ENCODE measurements at regions not wholly inside any gene's neighbourhood (a gene's known extent, or its start where the extent isn't known, plus 50 kb on each side); places are given as distances from the start of the nearest gene placed in this dataset.

DNA sequence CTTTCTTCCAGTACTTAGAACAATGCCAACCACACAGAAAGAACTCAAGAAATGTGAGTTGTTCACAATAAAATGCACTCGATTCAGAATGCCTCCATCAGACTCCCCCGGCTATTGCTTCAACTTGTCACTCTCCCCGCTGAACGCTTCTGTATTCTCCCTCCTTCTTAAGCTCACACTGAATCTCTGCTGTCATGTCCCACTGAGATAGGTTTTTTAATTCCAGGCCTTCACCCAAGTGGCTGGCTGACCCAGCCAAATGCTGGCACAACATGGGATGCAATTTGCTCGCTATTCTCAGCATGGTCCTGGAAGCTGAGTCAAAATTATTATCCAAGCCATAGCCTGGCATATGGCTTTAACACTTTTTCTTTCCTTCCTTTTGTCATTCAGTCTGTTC is 76.8 kb upstream of the SERP2 start:
- no peak overlapping the region for H2BK12ac ChIP-seq (ENCODE audit: low read depth, low read length)
- H3K27ac ChIP-seq (ENCODE audit: low read depth, low read length): no peak overlapping the region
- H2AK5ac ChIP-seq (ENCODE audit: low read depth, low read length): no peak overlapping the region
- 85% methylated on average over 5 of the region's 5 CpGs; no CpG with 5 or more reads in 1 of the 2 experiments for WGBS, 2 experiments (ENCODE audit: extremely low coverage in 1 of 2, insufficient coverage in 1 of 2, insufficient read length in 1 of 2, insufficient replicate concordance in 2 of 2, low coverage in 1 of 2, low lambda C conversion rate in 2 of 2, missing lambda C conversion rate in 1 of 2)
- no peak overlapping the region for H3K4me2 ChIP-seq (ENCODE audit: insufficient read depth in 1 of 2, low read depth in 2 of 2, low read length in 2 of 2)
- no peak overlapping the region for H2BK20ac ChIP-seq (ENCODE audit: low read length)
- FAIRE-seq (no peak), DNase-seq (ENCODE audit: low read depth in 1 of 2, low spot score in 2 of 2) (no peak)
- no peaks in the 10 kb centered on the region for H3K27me3 ChIP-seq (replicated peaks in 1 of 4; ENCODE audit: control insufficient read depth in 3 of 4, extremely low read depth in 1 of 4, insufficient read depth in 3 of 4, low read length in 3 of 4)
- no peak overlapping the region for H3K14ac ChIP-seq (ENCODE audit: insufficient read length)
- H3K79me1 ChIP-seq (ENCODE audit: low read depth, low read length): no peaks in the 10 kb centered on the region
- no peak overlapping the region for H3K4me3 ChIP-seq (ENCODE audit: extremely low read depth in 1 of 4, insufficient read depth in 2 of 4, low read depth in 3 of 4, low read length in 4 of 4)
- H3K23me2 ChIP-seq (ENCODE audit: low read depth, low read length): no peaks in the 10 kb centered on the region
- POLR2A ChIA-PET (ENCODE audit: partially characterized antibody): no interaction called here
- H4K91ac ChIP-seq (replicated peaks; ENCODE audit: insufficient read length, low read length): no peak overlapping the region
- H3K4me1 ChIP-seq (replicated peaks in 1 of 4; ENCODE audit: control insufficient read depth in 3 of 4, insufficient read depth in 4 of 4, low read length in 3 of 4): no peaks in the 10 kb centered on the region
- H3K4ac ChIP-seq (replicated peaks; ENCODE audit: insufficient read length, low read depth, low read length): no peak overlapping the region
- H4K20me1 ChIP-seq (replicated peaks in 1 of 2; ENCODE audit: control insufficient read depth in 1 of 2, insufficient read depth in 2 of 2, low read length in 2 of 2): no peaks in the 10 kb centered on the region
- H3K23ac ChIP-seq (ENCODE audit: insufficient read length): no peak overlapping the region
- H3K9me3 ChIP-seq (ENCODE audit: insufficient read depth in 2 of 2, low read depth in 1 of 2, low read length in 1 of 2): no peaks in the 10 kb centered on the region
- no peak overlapping the region for H3K56ac ChIP-seq (replicated peaks; ENCODE audit: insufficient read length, low read depth, low read length)
- H3K36me3 ChIP-seq (ENCODE audit: control insufficient read depth in 2 of 4, insufficient read depth in 4 of 4, low read length in 3 of 4): no peaks in the 10 kb centered on the region; a peak in 1 of 8 replicates
- H2AFZ ChIP-seq (ENCODE audit: low read length): no peak overlapping the region
- no peak overlapping the region for H2BK120ac ChIP-seq (replicated peaks; ENCODE audit: low read depth, low read length)
- no peak overlapping the region for H2BK5ac ChIP-seq (ENCODE audit: low read depth, low read length)
- TF ChIP-seq CBX8 (IDR thresholded peaks at IDR 0.05; ENCODE audit: borderline replicate concordance, low read depth, low read length): no peak
- no peak for TF ChIP-seq SUZ12 (IDR thresholded peaks at IDR 0.05; ENCODE audit: low read length)
- no peak for TF ChIP-seq FOSL1 (IDR thresholded peaks at IDR 0.05; ENCODE audit: insufficient read depth, low read depth, low read length)
- no peak for TF ChIP-seq SP2 (IDR thresholded peaks at IDR 0.05; ENCODE audit: low read length)
- no peak for TF ChIP-seq SIRT6 (IDR thresholded peaks at IDR 0.05; ENCODE audit: low read length)
- no peak for TF ChIP-seq RNF2 (IDR thresholded peaks at IDR 0.05; ENCODE audit: borderline replicate concordance, low read depth, low read length, missing control alignments, poor library complexity, severe bottlenecking)
- TF ChIP-seq KDM1A (IDR thresholded peaks at IDR 0.05; ENCODE audit: borderline replicate concordance, low read length): no peak
- no peak for TF ChIP-seq CREB1 (IDR thresholded peaks at IDR 0.05)
- TF ChIP-seq KDM4A (IDR thresholded peaks at IDR 0.05; ENCODE audit: low read depth, low read length, severe bottlenecking): no peak
- no peak overlapping the region for H3K9ac ChIP-seq (replicated peaks in 1 of 4; ENCODE audit: extremely low read depth in 1 of 4, low read depth in 3 of 4, low read length in 3 of 4)
- no peak overlapping the region for H4K5ac ChIP-seq (ENCODE audit: insufficient read length, low read depth, low read length)
- H4K8ac ChIP-seq (ENCODE audit: extremely low read depth, insufficient read depth, low read length): no peak overlapping the region; the same call in 1 of the 2 replicates
- CTCF ChIA-PET (ENCODE audit: partially characterized antibody): interaction anchor here (1.3 kb wide), 1 partner anchor 17 kb away, joined by 3 read pairs; no protein-coding TSS in a partner anchor
- no peaks in the 10 kb centered on the region for H3K79me2 ChIP-seq (ENCODE audit: control insufficient read depth in 1 of 2, insufficient read depth in 2 of 2, low read length in 2 of 2)
- H3K18ac ChIP-seq (ENCODE audit: extremely low read depth, low read length): no peak overlapping the region
- no peak overlapping the region for H2BK15ac ChIP-seq (ENCODE audit: low read length)
